HCT116 (cell line): ENCODE measurements at regions not wholly inside any gene's neighbourhood (a gene's known extent, or its start where the extent isn't known, plus 50 kb on each side); places are given as distances from the start of the nearest gene placed in this dataset.

ENCODE experiments used
- ATAC-seq: fragments of 200-7000 bp; cut with Tn5 transposase; 2 replicates; pipeline ENCODE4 v1.9.1; 2020; ENCODE audit warnings: mild to moderate bottlenecking, moderate library complexity
- BruUV-seq: library from RNA; stranded (reverse); fragments of 400-500 nt; replicated peaks from 2 replicates; lab custom pipeline; 2021; lab: Mats Ljungman, UMichigan
- CTCF ChIA-PET: fragments of 300-600 bp; sonication (Branson Sonifier 250); formaldehyde crosslinking; loops from one replicate; lab custom pipeline; 2021; ENCODE audit warnings: antibody characterized with exemption; lab: Charles Lee
- POLR2A ChIA-PET: fragments of 300-600, 350-600 bp; sonication (Branson Sonifier 250); formaldehyde crosslinking; loops from one replicate; lab custom pipeline; 2021; ENCODE audit warnings: antibody characterized with exemption; lab: Charles Lee
- RAD21 ChIA-PET, 2 experiments: fragments of 300-600 bp; sonication (Branson Sonifier 250); formaldehyde crosslinking; loops; one replicate each; lab custom pipeline; 2023; ENCODE audit warnings: low total read pairs in 2 of 2; ENCODE audit not compliant: uncharacterized antibody in 2 of 2, unreplicated experiment in 2 of 2, low non-redundant PET in 1 of 2; lab: Charles Lee
- DNase-seq: peaks from one replicate; pipeline ENCODE4 v3.0.0-alpha.2; 2010; ENCODE audit warnings: low read depth, low spot score
- H2AFZ ChIP-seq: fragments of 200-600 bp; shearing (Covaris generic), sonication (generic); 2 replicates; pipeline ENCODE4 v1.6.1; 2017; ENCODE audit warnings: low read depth, mixed run types, mixed read lengths, antibody characterized with exemption, low read length; ENCODE audit not compliant: poor library complexity, severe bottlenecking
- H3K27ac ChIP-seq: 2 replicates; pipeline ENCODE4 v1.5.1; 2012; ENCODE audit warnings: low read depth, low read length
- H3K27me3 ChIP-seq: fragments of 200-600 bp; sonication (generic); 2 replicates; pipeline ENCODE4 v1.6.1; 2016; ENCODE audit warnings: mixed run types, low read length, mixed read lengths; ENCODE audit not compliant: insufficient read depth
- H3K36me3 ChIP-seq, 2 experiments: fragments of 200-500 bp in 1 of 2; fragments of 200-600 bp in 1 of 2; sonication (Bioruptor generic) in 1 of 2; sonication (generic) in 1 of 2; 2 replicates each; pipeline versions ENCODE4 v1.5.1 to v1.6.1; 2014 to 2016; ENCODE audit warnings: low read length in 2 of 2, inconsistent platforms in 1 of 2, mixed read lengths in 1 of 2, mixed run types in 1 of 2; ENCODE audit not compliant: insufficient read depth in 2 of 2, control insufficient read depth in 1 of 2
- H3K4me1 ChIP-seq, 2 experiments: fragments of 200-600 bp in 1 of 2; sonication (generic) in 1 of 2; 2 replicates each; pipeline versions ENCODE4 v1.5.1 to v1.6.1; 2012 to 2017; ENCODE audit warnings: low read length in 2 of 2, inconsistent platforms in 1 of 2, mild to moderate bottlenecking in 1 of 2, mixed read lengths in 1 of 2, mixed run types in 1 of 2, moderate library complexity in 1 of 2; ENCODE audit not compliant: insufficient read depth in 2 of 2, control insufficient read depth in 1 of 2
- H3K4me2 ChIP-seq: fragments of 200-600 bp; sonication (generic); 2 replicates; pipeline ENCODE4 v1.6.1; 2017; ENCODE audit warnings: mixed run types, low read length, mixed read lengths
- H3K4me3 ChIP-seq, 2 experiments: fragments of 200-600 bp in 1 of 2; sonication (generic) in 1 of 2; replicated peaks in 1 of 2; 2 replicates each; pipeline ENCODE4 v1.5.1; 2011 to 2016; ENCODE audit warnings: low read length in 2 of 2, control low read depth in 1 of 2, low read depth in 1 of 2, mild to moderate bottlenecking in 1 of 2, mixed read lengths in 1 of 2, mixed run types in 1 of 2
- H3K79me2 ChIP-seq: fragments of 200-600 bp; sonication (generic); 2 replicates; pipeline ENCODE4 v1.6.1; 2017; ENCODE audit warnings: mild to moderate bottlenecking, mixed run types, low read length, moderate library complexity, mixed read lengths; ENCODE audit not compliant: insufficient read depth
- H3K9ac ChIP-seq: fragments of 200-600 bp; sonication (generic); 2 replicates; pipeline ENCODE4 v1.6.1; 2016; ENCODE audit warnings: low read length, mixed read lengths
- H3K9me2 ChIP-seq: fragments of 200-600 bp; sonication (generic), shearing (Covaris generic); 2 replicates; pipeline ENCODE4 v1.6.1; 2017; ENCODE audit warnings: mixed run types, mild to moderate bottlenecking, moderate library complexity; ENCODE audit not compliant: insufficient read depth
- H3K9me3 ChIP-seq, 2 experiments: fragments of 200-500 bp in 1 of 2; fragments of 200-600 bp in 1 of 2; sonication (Bioruptor generic) in 1 of 2; sonication (generic) in 1 of 2; 2 replicates each; pipeline ENCODE4 v1.6.1; 2014 to 2017; ENCODE audit warnings: low read length in 2 of 2, mixed read lengths in 2 of 2, inconsistent platforms in 1 of 2, low read depth in 1 of 2, mild to moderate bottlenecking in 1 of 2, mixed run types in 1 of 2, moderate library complexity in 1 of 2; ENCODE audit not compliant: control insufficient read depth in 1 of 2, insufficient read depth in 1 of 2
- H4K20me1 ChIP-seq: fragments of 200-600 bp; sonication (generic), shearing (Covaris generic); 2 replicates; pipeline ENCODE4 v1.6.1; 2017; ENCODE audit warnings: mixed run types, mild to moderate bottlenecking, moderate library complexity; ENCODE audit not compliant: insufficient read depth
- CBX3 ChIP-seq: IDR thresholded peaks from 2 replicates; pipeline ENCODE4 v1.6.1; 2012; ENCODE audit warnings: low read depth
- CTCF ChIP-seq, 3 experiments: fragments of 200-600 bp in 1 of 3; sonication (generic) in 1 of 3; IDR thresholded peaks in 2 of 3; conservative IDR thresholded peaks in 1 of 3; 2 replicates each; pipeline ENCODE4 v1.5.1; 2012 to 2017; ENCODE audit warnings: low read depth in 2 of 3, low read length in 2 of 3, antibody characterized with exemption in 1 of 3, borderline replicate concordance in 1 of 3, control low read depth in 1 of 3, mild to moderate bottlenecking in 1 of 3, mixed read lengths in 1 of 3, mixed run types in 1 of 3, moderate library complexity in 1 of 3; ENCODE audit not compliant: insufficient read depth in 1 of 3
- EZH2 ChIP-seq: fragments of 200-600 bp; sonication (generic); IDR thresholded peaks from 2 replicates; pipeline ENCODE4 v1.6.1; 2017; ENCODE audit warnings: antibody characterized with exemption, mixed run types
- FOSL1 ChIP-seq: IDR thresholded peaks from 2 replicates; pipeline ENCODE4 v1.6.1; 2012; ENCODE audit warnings: low read depth
- MAX ChIP-seq: IDR thresholded peaks from 2 replicates; pipeline ENCODE4 v1.6.1; 2012
- POLR2A ChIP-seq: IDR thresholded peaks from 2 replicates; pipeline ENCODE4 v1.7.0; 2011; ENCODE audit warnings: borderline replicate concordance; ENCODE audit not compliant: insufficient read depth, insufficient read length; ENCODE audit errors: extremely low read depth
- POLR2AphosphoS5 ChIP-seq: IDR thresholded peaks from 2 replicates; pipeline ENCODE4 v1.6.1; 2011; ENCODE audit warnings: mild to moderate bottlenecking, low read depth, low read length, moderate library complexity
- RAD21 ChIP-seq: IDR thresholded peaks from 2 replicates; pipeline ENCODE4 v1.6.1; 2012; ENCODE audit warnings: low read depth, mild to moderate bottlenecking
- REST ChIP-seq: IDR thresholded peaks from 2 replicates; pipeline ENCODE4 v1.6.1; 2012; ENCODE audit warnings: low read depth
- SIN3A ChIP-seq: IDR thresholded peaks from 2 replicates; pipeline ENCODE4 v1.6.1; 2012; ENCODE audit warnings: low read depth
- SP1 ChIP-seq: IDR thresholded peaks from 2 replicates; pipeline ENCODE4 v1.6.1; 2012; ENCODE audit warnings: low read depth
- SRF ChIP-seq: IDR thresholded peaks from 2 replicates; pipeline ENCODE4 v1.6.1; 2012; ENCODE audit warnings: low read depth
- TCF7L2 ChIP-seq: IDR thresholded peaks from 2 replicates; pipeline ENCODE4 v1.7.0; 2011; ENCODE audit warnings: borderline replicate concordance, inconsistent platforms; ENCODE audit not compliant: insufficient read depth, insufficient read length; ENCODE audit errors: extremely low read depth
- YY1 ChIP-seq: IDR thresholded peaks from 2 replicates; pipeline ENCODE4 v1.6.1; 2011; ENCODE audit warnings: low read length, low read depth, moderate library complexity, mild to moderate bottlenecking; ENCODE audit not compliant: insufficient replicate concordance; ENCODE audit errors: extremely low read depth
- ZBTB33 ChIP-seq: IDR thresholded peaks from 2 replicates; pipeline ENCODE4 v1.6.1; 2011; ENCODE audit warnings: mild to moderate bottlenecking, low read length, moderate library complexity; ENCODE audit not compliant: insufficient replicate concordance; ENCODE audit errors: extremely low read depth
- ZFX ChIP-seq: fragments of 450-650 bp; IDR thresholded peaks from 2 replicates; pipeline ENCODE4 v1.6.1; 2017
- ZNF274 ChIP-seq: fragments of 200-500 bp; sonication (Bioruptor generic); IDR thresholded peaks from 2 replicates; pipeline ENCODE4 v1.6.1; 2014; ENCODE audit warnings: mild to moderate bottlenecking, low read depth, low read length, inconsistent platforms
- intact Hi-C: fragments of 100-400 bp; cut with micrococcal nuclease; formaldehyde crosslinking; loops from 2 replicates; pipeline ENCODE4 v1.10.0; 2022

GRCh38 chrY:12492218-12492617 lies 208.8 kb upstream of the USP9Y start:
- no peaks in the 10 kb centered on the region for H3K9me2 ChIP-seq
- no peaks in the 10 kb centered on the region for H3K9me3 ChIP-seq
- TF ChIP-seq FOSL1, result no peak
- no peak for TF ChIP-seq SP1
- no peak for TF ChIP-seq ZNF274
- no peak for TF ChIP-seq RAD21
- no peak for TF ChIP-seq ZFX
- no peak for TF ChIP-seq TCF7L2
- no peak for TF ChIP-seq SRF
- no peak for TF ChIP-seq MAX
- no peak for TF ChIP-seq REST
- no peak for TF ChIP-seq CTCF (IDR thresholded peaks at IDR 0.05 in 2 of 3, conservative IDR thresholded peaks at IDR 0.05 in 1 of 3; ENCODE audit: borderline replicate concordance in 1 of 3, insufficient read depth in 1 of 3, low read depth in 2 of 3, low read length in 2 of 3)
- TF ChIP-seq ZBTB33, result no peak
- TF ChIP-seq EZH2, result no peak
- TF ChIP-seq SIN3A, result no peak
- TF ChIP-seq POLR2A, result no peak
- no peak for TF ChIP-seq POLR2AphosphoS5
- no peak for TF ChIP-seq CBX3
- no peak for TF ChIP-seq YY1
- H3K4me3 ChIP-seq, result no peak overlapping the region
- H4K20me1 ChIP-seq, result no peaks in the 10 kb centered on the region
- BruUV-seq, result no TSS peak
- H3K79me2 ChIP-seq, result no peaks in the 10 kb centered on the region
- no peak for ATAC-seq
- H3K4me2 ChIP-seq, result no peak overlapping the region
- H2AFZ ChIP-seq, result no peak overlapping the region
- ChIA-PET RAD21 (no interaction called here), POLR2A (no interaction called here), CTCF (no interaction called here)
- no peaks in the 10 kb centered on the region for H3K36me3 ChIP-seq
- H3K4me1 ChIP-seq, result no peaks in the 10 kb centered on the region
- H3K9ac ChIP-seq, result no peak overlapping the region
- no peaks in the 10 kb centered on the region for H3K27me3 ChIP-seq
- intact Hi-C loops, result no loop called here
- DNase-seq, result no peak
- H3K27ac ChIP-seq, result no peak overlapping the region
